ENCODE measurements at regions not wholly inside any gene's neighbourhood (a gene's known extent, or its start where the extent isn't known, plus 50 kb on each side); places are given as distances from the start of the nearest gene placed in this dataset.
"Not testable (repeated sequence)": the region's sequence is repeated elsewhere in the genome, so short reads cannot be mapped to it uniquely, and the experiment has no call there.

DNA sequence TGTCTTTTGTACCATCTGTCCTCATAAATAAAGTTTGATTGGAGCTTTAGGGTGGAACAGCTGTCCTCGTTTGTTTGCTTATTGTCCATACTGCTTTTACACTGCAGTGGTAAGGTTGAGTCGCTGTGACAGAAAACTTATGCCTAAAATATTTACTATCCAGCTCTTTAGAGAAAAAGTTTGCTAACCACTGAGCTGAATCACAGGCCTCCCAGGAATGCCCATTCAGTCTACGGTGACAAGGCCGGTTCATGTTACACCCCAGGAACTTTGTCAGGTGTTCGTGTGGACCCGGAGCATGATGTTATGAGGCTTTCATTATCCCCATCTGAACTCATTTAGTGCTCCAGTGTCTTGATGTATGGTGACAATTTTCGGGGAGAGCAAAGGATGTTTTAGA is 401.1 kb downstream of the SAMD5 start:
- no peak for DNase-seq (ENCODE audit: low read depth)

DNA sequence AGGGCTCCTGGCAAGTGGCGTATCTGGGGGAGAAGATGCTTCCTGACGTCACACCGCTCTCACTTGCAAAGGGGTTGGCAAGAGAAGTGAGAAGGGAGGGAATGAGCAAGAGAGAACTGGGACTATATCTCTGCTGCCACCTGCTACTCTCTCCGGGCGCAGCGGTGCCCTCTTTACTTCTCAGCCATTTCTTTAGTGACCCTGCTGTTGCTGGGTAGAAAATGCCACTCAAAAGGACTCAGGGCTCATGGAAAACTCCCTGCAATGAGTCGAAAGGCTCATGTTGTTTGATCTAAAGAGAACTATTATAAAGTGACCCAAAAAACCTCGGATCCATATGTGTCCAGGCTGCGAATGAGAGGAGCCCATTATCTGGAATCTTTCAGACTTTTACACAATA is 401.8 kb downstream of the SAMD5 start:
- no peak for DNase-seq (ENCODE audit: low read depth)

DNA sequence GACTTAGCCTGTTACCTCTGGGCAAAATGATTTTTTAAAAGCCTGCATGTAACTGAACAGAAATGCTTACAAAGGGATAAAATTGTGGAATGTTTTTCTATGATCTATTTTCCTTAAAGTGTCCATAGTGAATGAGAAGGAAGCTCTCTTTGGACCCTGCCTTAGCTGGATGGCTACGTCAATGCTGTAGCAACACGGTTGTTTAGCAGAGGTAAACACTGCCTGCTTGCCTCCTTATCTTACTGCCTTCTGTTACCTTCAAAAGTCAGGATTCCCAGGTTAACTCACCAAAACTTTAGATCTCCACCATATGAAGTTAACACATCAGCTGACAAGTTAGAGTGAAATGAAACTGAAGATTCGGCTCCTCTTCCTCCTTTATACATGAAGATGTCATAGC is 402.6 kb downstream of the SAMD5 start:
- DNase-seq (ENCODE audit: low read depth), result no peak

DNA sequence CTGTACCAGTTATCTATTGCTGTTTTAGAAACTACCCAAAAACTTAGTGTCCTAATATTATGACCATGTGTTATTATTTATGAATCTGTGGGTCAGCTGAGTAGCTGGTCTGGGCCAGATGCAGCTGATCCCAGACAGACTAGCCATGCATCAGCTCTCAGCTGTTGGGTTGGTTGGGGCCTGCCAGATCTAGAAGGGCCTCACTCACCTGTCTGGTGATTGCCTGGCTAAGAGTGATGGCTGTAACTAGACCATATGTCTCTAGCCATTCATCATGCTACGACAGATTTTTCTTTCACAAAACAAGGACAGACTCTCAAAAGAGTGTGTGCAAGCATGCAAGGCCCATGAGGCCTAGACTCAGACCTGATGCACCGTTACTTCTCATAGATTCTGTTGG is 403.2 kb downstream of the SAMD5 start:
- DNase-seq (ENCODE audit: low read depth), result no peak

GRCh38 chr6:147922799-147923198 is 414.3 kb downstream of the SAMD5 start:
- no peak for DNase-seq (ENCODE audit: low read depth)

GRCh38 chr6:147924598-147924997 is 416.1 kb downstream of the SAMD5 start:
- no peak for DNase-seq (ENCODE audit: low read depth)

DNA sequence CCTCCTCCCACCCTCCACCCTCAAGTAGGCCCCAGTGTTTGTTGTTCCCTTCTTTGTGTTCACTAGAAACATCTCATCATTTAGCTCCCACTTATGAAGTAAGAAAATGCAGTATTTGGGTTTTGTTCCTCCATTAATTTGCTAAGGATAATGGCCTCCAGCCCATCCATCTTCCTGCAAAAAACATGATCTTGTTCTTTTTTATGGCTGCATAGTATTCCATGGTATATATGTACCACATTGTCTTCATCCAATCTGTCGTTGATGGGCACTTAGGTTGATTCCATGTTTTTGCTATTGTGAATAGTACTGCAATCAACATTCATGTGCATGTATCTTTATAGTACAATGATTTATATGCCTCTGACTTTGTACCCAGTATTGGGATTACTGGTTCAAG is 416.8 kb upstream of the SASH1 start:
- no peak for DNase-seq (ENCODE audit: low read depth)

- DNase-seq (ENCODE audit: low read depth), result no peak
Measured at GRCh38 chr6:147930745-147931144, 411.9 kb upstream of the SASH1 start.

DNA sequence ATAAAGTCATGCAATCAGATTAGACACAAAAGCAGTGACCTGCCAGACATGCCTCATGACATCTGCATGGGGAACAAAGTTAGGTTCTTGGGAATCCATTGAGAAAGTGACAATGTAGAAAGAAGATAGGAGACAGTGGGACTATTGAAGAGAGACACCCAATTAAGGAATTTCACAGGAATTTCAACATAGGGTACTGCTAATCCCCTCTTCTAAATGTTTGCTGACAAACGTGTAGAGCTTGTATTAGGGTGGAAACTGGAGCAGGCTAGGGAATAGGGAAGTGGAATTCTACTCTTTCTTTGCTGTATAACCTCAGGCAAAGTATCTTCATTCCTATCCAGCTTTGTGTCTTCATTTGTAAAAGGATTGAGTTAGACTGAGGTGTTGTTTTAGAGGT is 409.4 kb upstream of the SASH1 start:
- DNase-seq (ENCODE audit: low read depth), result no peak

DNA sequence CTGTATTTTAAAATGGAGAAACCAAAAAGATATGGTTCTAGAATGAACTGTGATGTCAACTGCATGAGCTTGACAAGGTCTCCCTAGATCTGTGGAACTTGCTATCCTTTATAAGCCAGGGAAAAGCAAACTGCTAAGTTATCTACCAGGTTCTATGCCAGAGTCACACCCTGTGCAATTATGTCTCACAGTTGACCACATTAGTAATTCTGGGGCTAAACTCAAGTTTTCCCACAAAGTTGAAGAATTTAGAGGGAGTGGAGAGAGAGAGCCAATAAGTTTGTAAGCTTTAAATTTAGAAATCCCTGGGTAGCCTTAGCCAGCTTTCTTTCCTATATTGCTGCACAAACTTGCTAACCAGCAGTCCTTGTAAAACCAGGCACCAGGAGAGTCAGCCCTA is 407.0 kb upstream of the SASH1 start:
- no peak for DNase-seq (ENCODE audit: low read depth)

- DNase-seq (ENCODE audit: low read depth), result no peak
Measured at GRCh38 chr6:147936703-147937470, 405.8 kb upstream of the SASH1 start.

- no peak for DNase-seq (ENCODE audit: low read depth)
Measured at GRCh38 chr6:147941143-147941542, 401.5 kb upstream of the SASH1 start.

DNA sequence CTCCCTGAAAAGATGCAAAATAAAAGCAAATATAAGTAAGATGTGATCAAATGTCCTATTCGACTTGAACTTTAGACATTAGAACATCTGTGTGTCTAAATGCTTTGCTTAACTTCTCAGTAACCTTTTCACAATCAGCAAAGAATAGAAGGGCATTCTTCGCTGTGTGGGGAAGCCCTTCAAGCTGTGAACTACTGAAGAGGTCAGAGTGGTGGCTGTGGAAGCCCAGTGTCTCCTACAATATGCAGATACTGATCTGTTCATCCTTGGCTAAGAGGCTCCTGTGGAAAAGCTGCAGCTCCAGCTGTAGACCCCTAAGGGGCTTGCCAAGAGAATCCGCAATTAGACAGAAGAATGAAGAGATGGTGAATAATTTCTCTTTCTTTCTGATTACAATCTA is 400.3 kb upstream of the SASH1 start:
- no peak for DNase-seq (ENCODE audit: low read depth)

DNA sequence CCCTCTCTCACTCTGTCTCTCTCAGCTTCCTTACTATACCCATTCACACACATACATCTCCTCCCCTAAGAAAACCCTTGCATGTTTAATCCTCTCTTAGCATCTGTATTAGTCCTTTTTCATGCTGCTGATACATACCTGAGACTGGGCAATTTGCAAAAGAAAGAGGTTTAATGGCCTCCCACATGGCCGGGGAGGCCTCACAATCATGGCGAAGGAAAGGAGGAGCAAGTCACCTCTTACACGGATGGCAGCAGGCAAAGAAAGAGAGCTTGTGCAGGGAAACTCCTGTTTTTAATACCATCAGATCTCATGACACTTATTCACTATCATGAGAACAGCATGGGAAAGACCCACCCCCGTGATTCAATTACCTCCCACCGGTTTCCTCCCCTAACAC is 398.5 kb upstream of the SASH1 start:
- no peak for DNase-seq (ENCODE audit: low read depth)

GRCh38 chr6:147947521-147947920 is 395.1 kb upstream of the SASH1 start:
- DNase-seq (ENCODE audit: low read depth), result no peak

GRCh38 chr6:147949981-147950622 is 392.5 kb upstream of the SASH1 start:
- DNase-seq (ENCODE audit: low read depth), result no peak

DNA sequence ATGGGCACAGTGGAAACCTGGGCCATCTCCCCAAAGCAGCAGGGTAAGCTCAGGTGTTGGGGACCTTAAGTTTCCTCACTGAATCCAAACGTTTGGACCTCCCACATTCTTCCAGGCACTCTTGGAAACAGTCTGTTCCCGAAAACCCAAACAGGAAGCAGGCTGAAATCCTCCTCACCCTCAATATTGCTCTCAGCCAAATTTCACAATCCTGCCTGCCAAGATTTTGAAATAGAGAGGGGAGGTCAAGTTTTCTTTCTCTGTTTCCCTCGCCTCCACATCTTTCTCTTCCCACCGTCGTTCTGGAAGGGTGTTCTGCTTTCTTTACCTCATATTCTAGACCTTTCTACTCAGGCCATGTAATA is 392.0 kb upstream of the SASH1 start:
- DNase-seq (ENCODE audit: low read depth), result no peak

DNA sequence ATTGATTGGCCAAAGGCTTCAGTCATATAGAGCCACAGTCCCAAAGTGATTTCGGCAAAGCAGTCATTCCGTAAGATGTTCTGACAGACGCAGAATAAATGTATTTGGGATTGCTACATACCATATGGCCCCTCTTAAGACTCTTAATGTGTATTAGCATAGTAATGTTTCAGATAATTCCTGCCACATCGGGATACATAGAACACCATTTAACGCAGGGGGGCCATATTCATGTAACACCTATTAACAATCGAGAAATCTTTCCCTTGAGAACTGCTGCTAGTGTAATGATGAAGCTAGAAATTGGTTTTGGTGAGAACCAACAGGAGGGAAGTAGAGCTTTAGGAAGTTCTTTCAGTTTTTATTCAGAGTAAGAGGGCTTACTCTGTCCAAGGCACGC is 390.9 kb upstream of the SASH1 start:
- DNase-seq (ENCODE audit: low read depth), result no peak

DNA sequence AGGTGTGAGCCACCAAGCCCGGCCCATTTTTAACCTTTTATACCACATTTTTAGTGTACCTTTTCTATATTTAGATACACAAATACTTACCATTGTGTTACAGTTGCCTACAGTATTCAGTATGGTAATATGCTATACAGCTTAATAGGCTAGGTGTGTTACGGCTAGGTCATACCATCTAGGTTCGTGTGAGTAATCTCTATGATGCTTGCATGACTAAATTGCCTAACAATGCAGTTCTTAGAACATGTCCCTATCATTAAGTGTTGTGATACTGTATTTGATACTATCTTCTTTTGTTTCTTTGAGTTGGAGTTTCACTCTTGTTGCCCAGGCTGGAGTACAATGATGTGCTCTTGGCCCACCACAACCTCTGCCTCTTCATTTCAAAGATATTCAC is 387.7 kb upstream of the SASH1 start:
- DNase-seq (ENCODE audit: low read depth), result no peak

GRCh38 chr6:147958683-147959082 is 384.0 kb upstream of the SASH1 start:
- DNase-seq (ENCODE audit: low read depth), result no peak

- no peak for DNase-seq (ENCODE audit: low read depth)
Measured at GRCh38 chr6:147961481-147962141, 381.0 kb upstream of the SASH1 start.

- not testable (repeated sequence) for DNase-seq (ENCODE audit: low read depth)
Measured at GRCh38 chr6:147965448-147965847, 377.2 kb upstream of the SASH1 start.

DNA sequence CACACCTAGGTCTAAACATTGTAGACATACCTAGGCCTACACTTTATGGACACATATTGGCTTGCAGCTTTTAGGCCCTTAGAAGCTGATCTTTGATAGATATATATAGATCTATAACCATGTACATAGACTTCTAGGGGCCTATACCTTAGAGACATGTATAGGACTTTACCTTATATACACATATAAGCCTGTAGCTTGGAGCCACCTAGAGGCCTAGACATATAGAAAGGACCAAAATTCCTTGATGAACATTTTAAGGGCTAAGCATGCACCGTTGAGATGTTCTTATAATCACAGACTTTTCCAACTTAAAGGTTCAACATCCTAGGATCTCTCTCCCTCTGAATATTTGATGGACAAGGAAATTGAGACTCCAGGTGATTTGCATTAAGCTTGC is 371.7 kb upstream of the SASH1 start:
- no peak for DNase-seq (ENCODE audit: low read depth)

All from forelimb muscle (tissue), 1 donor.